GDM1 (cell line): ENCODE measurements at regions not wholly inside any gene's neighbourhood (a gene's known extent, or its start where the extent isn't known, plus 50 kb on each side); places are given as distances from the start of the nearest gene placed in this dataset.

Experiments used
- DNase-seq: peaks from one replicate; lab custom pipeline; 2025; lab: John Stamatoyannopoulos, UW

- no peak for DNase-seq
These were observed 59.3 kb upstream of the UBE2E1 start for GRCh38 chr3:23746441-23746840.

GRCh38 chr3:23747841-23748240 is 57.9 kb upstream of the UBE2E1 start:
- DNase-seq = no peak

- no peak for DNase-seq
These were observed 57.2 kb upstream of the UBE2E1 start for GRCh38 chr3:23748398-23749110.

GRCh38 chr3:23749609-23750008 is 56.1 kb upstream of the UBE2E1 start:
- no peak for DNase-seq

GRCh38 chr3:23750573-23751210 is 55.1 kb upstream of the UBE2E1 start:
- DNase-seq = no peak

- no peak for DNase-seq
These were observed 54.5 kb upstream of the UBE2E1 start for GRCh38 chr3:23751212-23751723.

- DNase-seq = no peak
These were observed 53.6 kb upstream of the UBE2E1 start for GRCh38 chr3:23752126-23752525.

- DNase-seq = no peak
These were observed 51.5 kb upstream of the UBE2E1 start for GRCh38 chr3:23754215-23754614.
